Astrocyte of the cerebellum (primary cell): ENCODE measurements at regions not wholly inside any gene's neighbourhood (a gene's known extent, or its start where the extent isn't known, plus 50 kb on each side); places are given as distances from the start of the nearest gene placed in this dataset.

Source experiments
- DNase-seq: peaks from one replicate; pipeline ENCODE4 v3.0.0-alpha.2; 2011; ENCODE audit warnings: low read depth
- H3K4me3 ChIP-seq: 2 replicates; pipeline ENCODE4 v1.5.1; 2011; ENCODE audit warnings: mild to moderate bottlenecking, low read depth, low read length, moderate library complexity
- CTCF ChIP-seq: IDR thresholded peaks from 2 replicates; pipeline ENCODE4 v1.5.1; 2012; ENCODE audit warnings: low read length, low read depth, moderate library complexity, mild to moderate bottlenecking; ENCODE audit errors: missing control alignments
- in situ Hi-C: cut with HindIII; loops from 2 replicates; pipeline ENCODE4 v1.10.0; 2017; ENCODE audit warnings: low sequenced_read_pairs

GRCh38 chr7:131867461-131867860, 311.0 kb upstream of the PODXL start:
- DNase-seq, result no peak
- in situ Hi-C loops, result no loop called here
- TF ChIP-seq CTCF, result no peak
- no peak overlapping the region for H3K4me3 ChIP-seq

GRCh38 chr7:131865911-131866310, 309.5 kb upstream of the PODXL start:
- H3K4me3 ChIP-seq, result no peak overlapping the region
- no peak for DNase-seq
- in situ Hi-C loops, result no loop called here
- TF ChIP-seq CTCF, result no peak

GRCh38 chr7:131861620-131862346, 305.4 kb upstream of the PODXL start:
- peak; percentile 65 for DNase-seq
- in situ Hi-C loops, result no loop called here
- no peak overlapping the region for H3K4me3 ChIP-seq
- peak; percentile 30 for TF ChIP-seq CTCF

- H3K4me3 ChIP-seq, result no peak overlapping the region
- in situ Hi-C loops, result no loop called here
- DNase-seq, result peak; percentile 56
- peak; percentile 96 for TF ChIP-seq CTCF
Measured at GRCh38 chr7:131859147-131859821, 302.9 kb upstream of the PODXL start.

GRCh38 chr7:131858611-131859010, 302.2 kb upstream of the PODXL start:
- no peak for TF ChIP-seq CTCF
- in situ Hi-C loops, result no loop called here
- DNase-seq, result no peak
- no peak overlapping the region for H3K4me3 ChIP-seq

GRCh38 chr7:131849472-131849871, 293.0 kb upstream of the PODXL start:
- DNase-seq, result no peak
- in situ Hi-C loops, result no loop called here
- no peak overlapping the region for H3K4me3 ChIP-seq
- no peak for TF ChIP-seq CTCF
